Common myeloid progenitor, CD34-positive (primary cell): ENCODE measurements at regions not wholly inside any gene's neighbourhood (a gene's known extent, or its start where the extent isn't known, plus 50 kb on each side); places are given as distances from the start of the nearest gene placed in this dataset.

Experiments used
- CTCF ChIA-PET: fragments of 350-600 bp; sonication (Branson Sonifier 250); formaldehyde crosslinking; loops from one replicate; lab custom pipeline; 2021; ENCODE audit warnings: antibody characterized with exemption; lab: Charles Lee
- POLR2A ChIA-PET: fragments of 350-600 bp; sonication (Branson Sonifier 250); formaldehyde crosslinking; loops from one replicate; lab custom pipeline; 2021; ENCODE audit warnings: antibody characterized with exemption; lab: Charles Lee
- DNase-seq, 3 donors: peaks; one replicate each; pipeline versions ENCODE4 v3.0.0 to v3.0.0-alpha.2; 2013
- H3K27ac ChIP-seq, 2 experiments: 1 replicate in 1 of 2; 2 replicates in 1 of 2; pipeline ENCODE4 v1.7.0; 2013; ENCODE audit warnings: inconsistent platforms in 2 of 2, low read length in 2 of 2, mild to moderate bottlenecking in 2 of 2, low read depth in 1 of 2, moderate library complexity in 1 of 2; ENCODE audit not compliant: severe bottlenecking in 2 of 2, insufficient read depth in 1 of 2, poor library complexity in 1 of 2
- H3K27me3 ChIP-seq, 5 experiments: replicated peaks in 2 of 5; 1 replicate in 3 of 5; 2 replicates in 2 of 5; pipeline versions ENCODE4 v1.6.1 to v1.7.0; 2013; ENCODE audit warnings: low read length in 4 of 5, mild to moderate bottlenecking in 2 of 5, moderate library complexity in 2 of 5, inconsistent platforms in 1 of 5; ENCODE audit not compliant: insufficient read depth in 5 of 5, control insufficient read depth in 4 of 5
- H3K36me3 ChIP-seq, 4 experiments: 1 replicate in 2 of 4; 2 replicates in 2 of 4; pipeline versions ENCODE4 v1.6.1 to v1.7.0; 2013; ENCODE audit warnings: low read length in 3 of 4, control low read depth in 1 of 4, mild to moderate bottlenecking in 1 of 4; ENCODE audit not compliant: control insufficient read depth in 4 of 4, insufficient read depth in 4 of 4
- H3K4me1 ChIP-seq, 4 experiments: 1 replicate in 3 of 4; 2 replicates in 1 of 4; pipeline versions ENCODE4 v1.6.1 to v1.7.1; 2013; ENCODE audit warnings: low read length in 3 of 4, mild to moderate bottlenecking in 3 of 4, control low read depth in 1 of 4, inconsistent platforms in 1 of 4, moderate library complexity in 1 of 4; ENCODE audit not compliant: control insufficient read depth in 4 of 4, insufficient read depth in 4 of 4; ENCODE audit errors: control extremely low read depth in 1 of 4
- H3K4me3 ChIP-seq, 7 experiments: 1 replicate in 4 of 7; 2 replicates in 3 of 7; pipeline versions ENCODE4 v1.5.1 to v1.7.0; 2013; ENCODE audit warnings: mild to moderate bottlenecking in 7 of 7, low read length in 6 of 7, moderate library complexity in 6 of 7, inconsistent platforms in 2 of 7, low read depth in 2 of 7, control low read depth in 1 of 7; ENCODE audit not compliant: insufficient read depth in 4 of 7, control insufficient read depth in 1 of 7; ENCODE audit errors: extremely low read depth in 1 of 7
- H3K9me3 ChIP-seq, 5 experiments: 1 replicate in 4 of 5; 2 replicates in 1 of 5; pipeline versions ENCODE4 v1.6.1 to v1.7.1; 2013; ENCODE audit warnings: low read length in 4 of 5, mild to moderate bottlenecking in 2 of 5, inconsistent platforms in 1 of 5, low read depth in 1 of 5, moderate library complexity in 1 of 5; ENCODE audit not compliant: control insufficient read depth in 4 of 5, insufficient read depth in 2 of 5; ENCODE audit errors: control extremely low read depth in 1 of 5
- WGBS: methylation state at CpG from one replicate; pipeline ENCODE4 v1.1.5; 2013; ENCODE audit not compliant: insufficient coverage; 5-methylcytosine and 5-hydroxymethylcytosine counted together

GRCh38 chr4:134382478-134383227, 181.1 kb upstream of the PABPC4L start:
- no peaks in the 10 kb centered on the region for H3K4me1 ChIP-seq
- POLR2A ChIA-PET = no interaction called here
- H3K27me3 ChIP-seq = no peaks in the 10 kb centered on the region
- no peaks in the 10 kb centered on the region for H3K36me3 ChIP-seq
- CTCF ChIA-PET = no interaction called here
- no peak overlapping the region for H3K4me3 ChIP-seq
- no peak for DNase-seq
- H3K27ac ChIP-seq = no peak overlapping the region
- H3K9me3 ChIP-seq = no peaks in the 10 kb centered on the region

GRCh38 chr4:134375775-134376174, 174.2 kb upstream of the PABPC4L start:
- no peak overlapping the region for H3K27ac ChIP-seq
- POLR2A ChIA-PET = no interaction called here
- DNase-seq = no peak

DNA sequence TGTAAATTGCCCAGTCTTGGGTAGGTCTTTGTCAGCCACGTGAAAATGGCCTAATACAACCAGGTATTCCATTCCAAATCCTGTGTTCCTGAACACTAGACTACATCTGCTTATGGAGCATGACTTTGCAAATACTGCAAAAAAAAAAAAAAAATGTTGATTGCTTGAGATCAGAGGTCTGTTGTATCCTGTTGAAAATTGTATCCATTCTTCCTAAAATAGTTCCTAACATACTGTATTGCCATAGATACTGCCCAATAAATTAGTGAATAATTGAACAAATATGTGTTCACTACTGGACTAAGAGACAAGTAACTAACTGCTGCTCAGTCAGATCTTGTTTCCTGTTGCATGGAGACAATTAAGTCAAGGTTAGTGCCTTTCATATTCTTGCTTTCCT, 164.3 kb upstream of the PABPC4L start:
- H3K27me3 ChIP-seq = no peaks in the 10 kb centered on the region
- POLR2A ChIA-PET = no interaction called here
- H3K9me3 ChIP-seq = no peaks in the 10 kb centered on the region
- WGBS = 100% methylated on average over 1 of the region's 1 CpG
- H3K4me3 ChIP-seq = no peak overlapping the region
- CTCF ChIA-PET = no interaction called here
- no peak overlapping the region for H3K27ac ChIP-seq
- H3K36me3 ChIP-seq = no peaks in the 10 kb centered on the region
- DNase-seq = no peak
- H3K4me1 ChIP-seq = no peaks in the 10 kb centered on the region

More at GRCh38 chr4:134375775-134376174, 174.2 kb upstream of the PABPC4L start:
- H3K4me3 ChIP-seq = no peak overlapping the region
- no peaks in the 10 kb centered on the region for H3K36me3 ChIP-seq
- CTCF ChIA-PET = no interaction called here
- no peaks in the 10 kb centered on the region for H3K4me1 ChIP-seq
- H3K27me3 ChIP-seq = no peaks in the 10 kb centered on the region
- no peaks in the 10 kb centered on the region for H3K9me3 ChIP-seq

DNA sequence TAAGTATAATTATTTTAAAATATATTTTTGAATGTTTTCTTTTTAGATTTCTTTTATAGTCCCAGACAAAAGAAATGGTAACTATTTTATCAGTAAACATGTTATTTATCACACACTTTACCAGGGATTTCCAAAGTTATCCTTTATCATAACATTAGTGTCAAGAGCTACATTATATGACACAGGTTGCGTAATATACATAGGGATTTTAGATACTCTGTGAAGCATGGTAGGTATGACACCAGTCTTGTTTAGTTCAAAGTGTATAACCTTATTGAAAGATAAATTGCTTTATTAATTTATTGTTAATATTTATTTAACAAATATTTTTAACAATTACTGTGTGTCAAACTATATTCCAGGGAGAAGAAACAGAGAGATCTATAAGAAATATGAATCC, 163.3 kb upstream of the PABPC4L start:
- H3K27ac ChIP-seq = no peak overlapping the region
- no CpG with 5 or more reads among the region's 1 CpG for WGBS
- DNase-seq = no peak

GRCh38 chr4:134345244-134345643, 143.7 kb upstream of the PABPC4L start:
- no peaks in the 10 kb centered on the region for H3K4me1 ChIP-seq
- no peak for DNase-seq
- H3K36me3 ChIP-seq = no peaks in the 10 kb centered on the region
- H3K4me3 ChIP-seq = no peak overlapping the region
- H3K27ac ChIP-seq = no peak overlapping the region
- ChIA-PET CTCF (no interaction called here), POLR2A (no interaction called here)
- no peaks in the 10 kb centered on the region for H3K27me3 ChIP-seq
- no peaks in the 10 kb centered on the region for H3K9me3 ChIP-seq
- no CpG with 5 or more reads among the region's 2 CpGs for WGBS

More for the DNA sequence above, 163.3 kb upstream of the PABPC4L start:
- no peak overlapping the region for H3K4me3 ChIP-seq
- H3K9me3 ChIP-seq = no peaks in the 10 kb centered on the region
- no peaks in the 10 kb centered on the region for H3K27me3 ChIP-seq
- no peaks in the 10 kb centered on the region for H3K36me3 ChIP-seq
- no peaks in the 10 kb centered on the region for H3K4me1 ChIP-seq
- POLR2A ChIA-PET = no interaction called here
- CTCF ChIA-PET = no interaction called here

DNA sequence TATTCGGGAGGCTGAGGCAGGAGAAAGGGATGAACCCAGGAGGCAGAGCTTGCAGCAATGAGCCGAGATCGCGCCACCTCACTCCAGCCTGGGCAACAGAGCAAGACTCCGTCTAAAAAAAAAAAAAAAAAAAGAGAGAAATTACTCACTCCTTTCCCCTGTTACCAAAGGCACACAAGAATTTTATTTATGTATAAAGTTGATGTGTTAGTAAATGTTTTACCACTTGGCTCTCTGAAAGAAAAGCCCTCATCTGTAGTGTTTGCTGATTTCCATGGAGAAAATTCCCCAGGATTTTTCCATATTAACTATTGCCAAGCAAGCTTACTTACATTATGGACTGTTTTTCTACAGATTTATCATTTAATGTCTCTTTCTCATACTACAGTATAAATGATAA, 142.1 kb upstream of the PABPC4L start:
- ChIA-PET CTCF (no interaction called here), POLR2A (no interaction called here)
- Histone ChIP-seq H3K27me3 (no peaks in the 10 kb centered on the region), H3K27ac (no peak overlapping the region), H3K4me1 (no peaks in the 10 kb centered on the region), H3K4me3 (no peak overlapping the region), H3K36me3 (no peaks in the 10 kb centered on the region), H3K9me3 (no peaks in the 10 kb centered on the region)
- DNase-seq = no peak
- no CpG with 5 or more reads among the region's 5 CpGs for WGBS

DNA sequence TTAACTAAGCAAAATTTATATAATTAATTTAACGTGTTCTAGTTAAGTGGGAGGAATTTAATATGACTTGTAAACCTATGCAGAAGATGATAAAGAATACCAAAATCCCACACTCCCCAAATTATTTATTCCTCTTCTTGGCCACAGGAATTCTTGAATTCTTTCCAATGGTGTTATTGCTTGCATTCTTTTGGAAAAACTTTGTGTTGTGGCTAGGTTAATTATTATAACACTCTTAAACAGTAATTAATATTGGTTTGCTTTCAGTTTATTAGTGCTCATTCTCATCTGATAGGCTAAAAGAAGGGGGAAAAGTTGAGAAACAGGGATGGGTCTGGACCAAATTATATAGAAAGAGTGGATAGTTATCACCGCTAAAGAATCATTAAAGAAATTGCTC, 141.5 kb upstream of the PABPC4L start:
- Histone ChIP-seq H3K36me3 (no peaks in the 10 kb centered on the region), H3K4me3 (no peak overlapping the region), H3K27ac (no peak overlapping the region), H3K27me3 (no peaks in the 10 kb centered on the region), H3K4me1 (no peaks in the 10 kb centered on the region), H3K9me3 (no peaks in the 10 kb centered on the region)
- DNase-seq = no peak
- POLR2A ChIA-PET = no interaction called here
- WGBS = no CpG with 5 or more reads among the region's 2 CpGs
- CTCF ChIA-PET = no interaction called here
